ENCODE measurements at regions not wholly inside any gene's neighbourhood (a gene's known extent, or its start where the extent isn't known, plus 50 kb on each side); places are given as distances from the start of the nearest gene placed in this dataset.

DNA sequence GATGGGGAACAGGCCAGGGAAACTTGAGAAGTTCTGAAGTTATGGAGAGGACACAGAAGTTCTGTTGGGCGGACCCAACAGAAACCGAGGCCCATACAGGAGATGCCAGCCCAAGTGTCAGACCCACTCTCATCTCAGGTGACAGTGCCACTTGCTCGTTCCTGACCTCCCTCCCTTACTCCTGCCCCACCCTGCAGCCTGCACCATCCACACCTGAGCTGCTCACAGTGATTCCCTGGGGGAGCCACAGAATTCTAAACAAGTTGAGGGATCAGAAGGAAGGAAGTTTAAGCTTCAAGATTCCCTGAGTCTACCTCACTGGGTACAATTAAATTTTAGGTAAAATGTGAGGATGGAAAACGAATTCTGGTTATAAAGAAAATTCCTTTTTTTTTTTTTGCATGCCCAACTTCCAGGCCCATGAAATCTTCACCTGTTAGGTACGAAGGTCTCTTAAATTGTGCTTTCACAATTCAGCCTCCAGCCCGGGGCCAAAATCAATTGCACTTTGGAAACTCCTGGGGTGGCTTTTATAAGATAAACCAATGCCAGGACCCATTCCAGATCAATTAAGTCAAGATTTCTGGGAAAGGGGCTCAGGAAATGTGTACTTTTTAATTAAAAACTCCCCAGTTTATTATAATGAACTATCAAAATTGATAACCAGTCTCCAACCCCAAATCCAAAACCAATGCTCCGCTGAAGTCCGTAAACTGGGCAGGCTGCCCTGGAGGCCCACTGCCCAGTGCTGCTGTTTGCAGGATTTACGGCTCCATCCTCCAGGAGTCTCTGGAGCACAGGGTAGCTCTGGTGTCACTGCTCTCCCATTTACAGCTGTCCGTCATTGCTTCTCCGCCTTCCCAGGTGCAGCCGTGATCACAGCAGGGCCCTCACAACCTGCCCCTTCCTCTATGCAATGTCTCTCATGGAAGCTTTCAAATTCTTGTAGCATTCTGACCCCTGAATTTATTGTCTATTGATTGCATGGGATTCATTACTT, 643.5 kb downstream of the UQCRFS1 start:
- Histone ChIP-seq H3K4me3 (ENCODE audit: low read depth, low read length, poor library complexity, severe bottlenecking) (no peak overlapping the region), H3K9me3 (ENCODE audit: low read depth, low read length, poor library complexity, severe bottlenecking) (peaks cover 24% of the 10 kb centered on the region), H3K4me1 (ENCODE audit: insufficient read depth, low read length, poor library complexity, severe bottlenecking) (no peaks in the 10 kb centered on the region), H3K36me3 (ENCODE audit: insufficient read depth, low read length, poor library complexity, severe bottlenecking) (no peaks in the 10 kb centered on the region), H3K27ac (ENCODE audit: low read depth, low read length, poor library complexity, severe bottlenecking) (no peak overlapping the region), H3K27me3 (replicated peaks; ENCODE audit: insufficient read depth, low read depth, low read length, poor library complexity) (no peaks in the 10 kb centered on the region)
- ChIA-PET POLR2A (ENCODE audit: low non-redundant PET) (no interaction called here), CTCF (no interaction called here)
- no peak for TF ChIP-seq EZH2 (IDR thresholded peaks at IDR 0.05; ENCODE audit: borderline replicate concordance, low read depth, low read length, poor library complexity, severe bottlenecking)
- TF ChIP-seq, protein P1, sequence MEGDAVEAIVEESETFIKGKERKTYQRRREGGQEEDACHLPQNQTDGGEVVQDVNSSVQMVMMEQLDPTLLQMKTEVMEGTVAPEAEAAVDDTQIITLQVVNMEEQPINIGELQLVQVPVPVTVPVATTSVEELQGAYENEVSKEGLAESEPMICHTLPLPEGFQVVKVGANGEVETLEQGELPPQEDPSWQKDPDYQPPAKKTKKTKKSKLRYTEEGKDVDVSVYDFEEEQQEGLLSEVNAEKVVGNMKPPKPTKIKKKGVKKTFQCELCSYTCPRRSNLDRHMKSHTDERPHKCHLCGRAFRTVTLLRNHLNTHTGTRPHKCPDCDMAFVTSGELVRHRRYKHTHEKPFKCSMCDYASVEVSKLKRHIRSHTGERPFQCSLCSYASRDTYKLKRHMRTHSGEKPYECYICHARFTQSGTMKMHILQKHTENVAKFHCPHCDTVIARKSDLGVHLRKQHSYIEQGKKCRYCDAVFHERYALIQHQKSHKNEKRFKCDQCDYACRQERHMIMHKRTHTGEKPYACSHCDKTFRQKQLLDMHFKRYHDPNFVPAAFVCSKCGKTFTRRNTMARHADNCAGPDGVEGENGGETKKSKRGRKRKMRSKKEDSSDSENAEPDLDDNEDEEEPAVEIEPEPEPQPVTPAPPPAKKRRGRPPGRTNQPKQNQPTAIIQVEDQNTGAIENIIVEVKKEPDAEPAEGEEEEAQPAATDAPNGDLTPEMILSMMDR (conservative IDR thresholded peaks at IDR 0.05; ENCODE audit: low read depth, low read length) = no peak
- BruUV-seq (replicated peaks) = no TSS peak
- intact Hi-C loops (cut with micrococcal nuclease; ENCODE audit: unreplicated experiment) = no loop called here
- DNase-seq (ENCODE audit: low spot score) = no peak

DNA sequence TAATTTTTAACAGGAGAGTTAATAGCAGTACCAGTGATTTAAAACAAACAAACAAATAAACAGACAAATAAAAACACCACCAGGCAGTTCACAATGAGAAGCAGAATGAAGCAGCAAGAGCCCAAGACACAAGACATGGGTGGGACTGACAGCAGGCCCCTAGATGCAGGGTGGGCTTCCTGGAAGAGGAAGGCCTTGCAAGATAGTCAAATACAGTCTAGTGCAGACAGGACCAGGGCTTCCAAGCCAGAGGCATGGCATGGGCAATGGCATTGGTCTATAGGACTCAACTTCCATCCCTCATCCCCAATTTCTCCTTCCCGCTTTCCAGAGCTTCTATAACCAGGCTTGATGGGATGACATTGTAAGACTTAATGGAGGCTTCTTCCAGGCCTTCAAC, 645.1 kb downstream of the UQCRFS1 start:
- H3K36me3 ChIP-seq (ENCODE audit: insufficient read depth, low read length, poor library complexity, severe bottlenecking) = no peaks in the 10 kb centered on the region
- no peak overlapping the region for H3K4me3 ChIP-seq (ENCODE audit: low read depth, low read length, poor library complexity, severe bottlenecking)
- intact Hi-C loops (cut with micrococcal nuclease; ENCODE audit: unreplicated experiment) = no loop called here
- TF ChIP-seq, protein P1 (conservative IDR thresholded peaks at IDR 0.05; ENCODE audit: low read depth, low read length) = no peak
- TF ChIP-seq EZH2 (IDR thresholded peaks at IDR 0.05; ENCODE audit: borderline replicate concordance, low read depth, low read length, poor library complexity, severe bottlenecking) = no peak
- H3K4me1 ChIP-seq (ENCODE audit: insufficient read depth, low read length, poor library complexity, severe bottlenecking) = no peaks in the 10 kb centered on the region
- CTCF ChIA-PET = no interaction called here
- no TSS peak for BruUV-seq (replicated peaks)
- no peaks in the 10 kb centered on the region for H3K27me3 ChIP-seq (replicated peaks; ENCODE audit: insufficient read depth, low read depth, low read length, poor library complexity)
- no peak for DNase-seq (ENCODE audit: low spot score)
- POLR2A ChIA-PET (ENCODE audit: low non-redundant PET) = no interaction called here
- H3K9me3 ChIP-seq (ENCODE audit: low read depth, low read length, poor library complexity, severe bottlenecking) = peaks cover 40% of the 10 kb centered on the region
- no peak overlapping the region for H3K27ac ChIP-seq (ENCODE audit: low read depth, low read length, poor library complexity, severe bottlenecking)

DNA sequence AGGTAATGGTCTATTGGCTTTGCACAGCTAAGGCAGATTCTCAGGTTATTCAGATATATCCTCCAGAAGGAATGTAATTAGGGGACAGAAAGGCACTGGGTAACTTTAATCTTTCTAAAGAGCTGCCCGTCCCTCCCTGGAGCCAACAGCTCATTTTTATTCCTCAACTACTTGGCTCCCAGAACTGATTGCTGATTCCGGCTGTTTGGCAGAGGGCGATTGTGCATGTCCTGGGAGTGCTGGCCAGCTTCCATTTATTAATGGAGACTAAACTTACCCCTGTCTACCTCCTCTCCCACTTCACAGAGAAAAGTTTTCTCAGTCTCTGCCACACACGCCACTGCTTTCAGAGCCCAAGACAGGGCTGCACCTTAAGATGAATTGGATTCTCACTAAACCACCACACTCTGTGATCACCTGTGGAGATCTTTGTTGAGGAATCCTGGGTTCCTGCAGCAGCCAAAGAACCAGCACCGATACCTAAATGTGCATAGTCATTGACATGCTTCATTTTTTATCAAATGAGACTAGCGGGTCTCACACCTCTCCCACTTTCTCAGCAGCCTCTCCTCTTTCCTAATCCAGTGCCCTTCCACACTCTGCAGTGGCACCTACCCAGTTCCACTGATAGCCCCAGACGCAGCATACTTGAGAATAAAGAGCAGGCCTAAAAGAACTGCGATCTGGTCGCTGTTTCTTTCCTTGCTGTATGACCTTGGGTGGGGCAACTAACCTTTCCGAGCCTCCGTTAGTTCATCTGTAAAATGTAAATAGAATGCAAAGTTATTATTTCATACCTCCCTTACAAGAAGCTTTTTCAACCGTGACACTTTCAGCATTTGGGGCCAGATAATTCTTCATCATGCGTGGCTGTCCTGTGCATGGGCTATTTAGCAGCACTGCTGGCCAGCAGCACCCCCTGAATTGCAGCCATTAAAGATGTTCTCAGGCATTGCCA, 648.7 kb downstream of the UQCRFS1 start:
- Histone ChIP-seq H3K4me3 (ENCODE audit: low read depth, low read length, poor library complexity, severe bottlenecking) (no peak overlapping the region), H3K4me1 (ENCODE audit: insufficient read depth, low read length, poor library complexity, severe bottlenecking) (no peaks in the 10 kb centered on the region), H3K36me3 (ENCODE audit: insufficient read depth, low read length, poor library complexity, severe bottlenecking) (no peaks in the 10 kb centered on the region), H3K27ac (ENCODE audit: low read depth, low read length, poor library complexity, severe bottlenecking) (no peak overlapping the region), H3K9me3 (ENCODE audit: low read depth, low read length, poor library complexity, severe bottlenecking) (peaks cover 38% of the 10 kb centered on the region), H3K27me3 (replicated peaks; ENCODE audit: insufficient read depth, low read depth, low read length, poor library complexity) (no peaks in the 10 kb centered on the region)
- no TSS peak for BruUV-seq (replicated peaks)
- TF ChIP-seq EZH2 (IDR thresholded peaks at IDR 0.05; ENCODE audit: borderline replicate concordance, low read depth, low read length, poor library complexity, severe bottlenecking) = no peak
- TF ChIP-seq, protein P1 (conservative IDR thresholded peaks at IDR 0.05; ENCODE audit: low read depth, low read length) = no peak
- CTCF ChIA-PET = no interaction called here
- intact Hi-C loops (cut with micrococcal nuclease; ENCODE audit: unreplicated experiment) = no loop called here
- POLR2A ChIA-PET (ENCODE audit: low non-redundant PET) = no interaction called here
- no peak for DNase-seq (ENCODE audit: low spot score)
